ENCODE measurements at regions not wholly inside any gene's neighbourhood (a gene's known extent, or its start where the extent isn't known, plus 50 kb on each side); places are given as distances from the start of the nearest gene placed in this dataset.

DNA sequence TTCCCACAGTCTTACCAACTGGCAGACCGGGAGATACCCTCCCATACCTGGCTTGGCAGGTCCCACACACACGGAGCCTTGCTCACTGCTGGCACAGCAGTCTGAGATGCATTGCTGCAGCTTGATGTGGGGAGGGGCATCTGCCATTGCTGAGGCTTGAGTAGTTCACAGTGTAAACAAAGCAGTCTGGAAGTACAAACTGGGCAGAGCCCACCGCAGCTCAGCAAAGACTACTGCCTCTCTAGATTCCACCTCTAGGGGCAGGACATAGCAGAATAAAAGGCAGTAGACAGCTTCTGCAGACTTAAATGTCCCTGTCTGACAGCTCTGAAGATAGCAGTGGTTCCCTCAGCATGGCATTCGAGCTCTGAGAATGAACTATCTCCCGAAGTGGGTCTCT lies 69.6 kb upstream of the RELN start:
- no peak; the same call in 1 of the 2 replicates for ATAC-seq
- Histone ChIP-seq H3K4me2 (ENCODE audit: low read length) (no peak overlapping the region), H3K9me3 (ENCODE audit: low read length) (no peaks in the 10 kb centered on the region), H3K4me1 (ENCODE audit: insufficient read depth, low read length) (no peaks in the 10 kb centered on the region), H3K36me3 (ENCODE audit: low read depth, low read length) (no peaks in the 10 kb centered on the region), H3K9ac (ENCODE audit: low read length) (no peak overlapping the region), H3K79me2 (ENCODE audit: low read length) (no peaks in the 10 kb centered on the region), H2AFZ (ENCODE audit: low read length) (no peak overlapping the region), H3K9me2 (replicated peaks; ENCODE audit: low read length) (no peaks in the 10 kb centered on the region), H3K27ac (ENCODE audit: low read length) (no peak overlapping the region), H3F3A (ENCODE audit: low read length, unreplicated experiment) (no peaks in the 10 kb centered on the region), H3K27me3 (ENCODE audit: low read length) (no peaks in the 10 kb centered on the region), H4K20me1 (ENCODE audit: low read length) (no peaks in the 10 kb centered on the region), H3K4me3 (ENCODE audit: low read length) (no peak overlapping the region)
- POLR2A ChIA-PET (ENCODE audit: unreplicated experiment), result no interaction called here
- intact Hi-C loops (cut with micrococcal nuclease), result no loop called here
- CTCF ChIA-PET, result no interaction called here
- TF ChIP-seq EZH2 (IDR thresholded peaks at IDR 0.05; ENCODE audit: low read length, unreplicated experiment), result no peak
- no peak for TF ChIP-seq EZH2phosphoT487 (IDR thresholded peaks at IDR 0.05; ENCODE audit: borderline replicate concordance, low read length)
- TF ChIP-seq, protein P1, sequence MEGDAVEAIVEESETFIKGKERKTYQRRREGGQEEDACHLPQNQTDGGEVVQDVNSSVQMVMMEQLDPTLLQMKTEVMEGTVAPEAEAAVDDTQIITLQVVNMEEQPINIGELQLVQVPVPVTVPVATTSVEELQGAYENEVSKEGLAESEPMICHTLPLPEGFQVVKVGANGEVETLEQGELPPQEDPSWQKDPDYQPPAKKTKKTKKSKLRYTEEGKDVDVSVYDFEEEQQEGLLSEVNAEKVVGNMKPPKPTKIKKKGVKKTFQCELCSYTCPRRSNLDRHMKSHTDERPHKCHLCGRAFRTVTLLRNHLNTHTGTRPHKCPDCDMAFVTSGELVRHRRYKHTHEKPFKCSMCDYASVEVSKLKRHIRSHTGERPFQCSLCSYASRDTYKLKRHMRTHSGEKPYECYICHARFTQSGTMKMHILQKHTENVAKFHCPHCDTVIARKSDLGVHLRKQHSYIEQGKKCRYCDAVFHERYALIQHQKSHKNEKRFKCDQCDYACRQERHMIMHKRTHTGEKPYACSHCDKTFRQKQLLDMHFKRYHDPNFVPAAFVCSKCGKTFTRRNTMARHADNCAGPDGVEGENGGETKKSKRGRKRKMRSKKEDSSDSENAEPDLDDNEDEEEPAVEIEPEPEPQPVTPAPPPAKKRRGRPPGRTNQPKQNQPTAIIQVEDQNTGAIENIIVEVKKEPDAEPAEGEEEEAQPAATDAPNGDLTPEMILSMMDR (conservative IDR thresholded peaks at IDR 0.05; ENCODE audit: low read depth, low read length), result no peak
- no peak for DNase-seq
- no TSS peak for BruUV-seq (replicated peaks)

DNA sequence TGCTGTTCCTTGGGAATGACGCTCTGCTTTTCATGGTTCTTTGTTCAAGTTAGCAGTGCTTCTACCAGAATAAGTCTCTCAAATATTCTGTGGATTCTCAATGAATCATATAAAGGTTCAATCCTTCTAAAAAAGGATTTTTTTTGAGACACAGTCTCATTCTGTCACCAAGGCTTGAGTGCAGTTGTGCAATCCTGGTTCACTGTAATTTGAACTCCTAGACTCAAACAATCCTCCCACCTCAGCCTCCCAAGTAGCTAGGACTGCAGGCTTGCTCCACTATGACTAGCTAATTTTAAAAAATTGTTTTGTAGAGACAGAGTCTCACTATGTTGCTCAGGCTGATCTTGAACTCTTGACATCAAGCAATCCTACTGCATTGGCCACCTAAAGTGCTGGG lies 64.9 kb upstream of the RELN start:
- DNase-seq (no peak), ATAC-seq (no peak)
- H3K4me3 ChIP-seq (ENCODE audit: low read length), result no peak overlapping the region
- POLR2A ChIA-PET (ENCODE audit: unreplicated experiment), result no interaction called here
- no peak overlapping the region for H3K9ac ChIP-seq (ENCODE audit: low read length)
- H3K27ac ChIP-seq (ENCODE audit: low read length), result no peak overlapping the region
- no peaks in the 10 kb centered on the region for H3K27me3 ChIP-seq (ENCODE audit: low read length)
- no peaks in the 10 kb centered on the region for H3K4me1 ChIP-seq (ENCODE audit: insufficient read depth, low read length)
- BruUV-seq (replicated peaks), result no TSS peak
- H3K4me2 ChIP-seq (ENCODE audit: low read length), result no peak overlapping the region
- no peaks in the 10 kb centered on the region for H3F3A ChIP-seq (ENCODE audit: low read length, unreplicated experiment)
- intact Hi-C loops (cut with micrococcal nuclease), result no loop called here
- H4K20me1 ChIP-seq (ENCODE audit: low read length), result no peaks in the 10 kb centered on the region
- no peaks in the 10 kb centered on the region for H3K9me2 ChIP-seq (replicated peaks; ENCODE audit: low read length)
- no peaks in the 10 kb centered on the region for H3K79me2 ChIP-seq (ENCODE audit: low read length)
- CTCF ChIA-PET, result no interaction called here
- no peak overlapping the region for H2AFZ ChIP-seq (ENCODE audit: low read length)
- H3K9me3 ChIP-seq (ENCODE audit: low read length), result no peaks in the 10 kb centered on the region
- H3K36me3 ChIP-seq (ENCODE audit: low read depth, low read length), result no peaks in the 10 kb centered on the region
- TF ChIP-seq, protein P1 (conservative IDR thresholded peaks at IDR 0.05; ENCODE audit: low read depth, low read length), result no peak
- TF ChIP-seq EZH2phosphoT487 (IDR thresholded peaks at IDR 0.05; ENCODE audit: borderline replicate concordance, low read length) (no peak), EZH2 (IDR thresholded peaks at IDR 0.05; ENCODE audit: low read length, unreplicated experiment) (no peak)

DNA sequence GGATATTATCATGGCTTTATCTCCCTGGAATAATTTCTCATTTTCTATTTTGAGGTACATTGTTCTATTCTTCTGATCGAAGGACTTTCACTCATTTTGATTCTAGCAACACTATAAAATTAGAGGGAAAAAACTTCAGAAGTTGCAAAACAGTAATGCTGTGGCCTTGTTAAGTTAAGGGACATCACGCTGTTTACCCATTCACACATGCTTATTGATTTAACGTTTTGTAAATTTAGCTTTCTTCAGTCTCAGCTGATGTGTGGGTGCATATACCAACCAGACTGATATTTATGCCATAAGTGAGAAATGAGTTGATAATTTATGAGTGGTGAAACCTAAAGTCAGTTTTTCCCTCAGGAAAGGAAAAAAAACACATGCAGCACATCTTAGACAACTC lies 63.5 kb upstream of the RELN start:
- no peak overlapping the region for H3K4me3 ChIP-seq (ENCODE audit: low read length)
- H3K27me3 ChIP-seq (ENCODE audit: low read length), result no peaks in the 10 kb centered on the region
- no peaks in the 10 kb centered on the region for H3K9me2 ChIP-seq (replicated peaks; ENCODE audit: low read length)
- H4K20me1 ChIP-seq (ENCODE audit: low read length), result no peaks in the 10 kb centered on the region
- BruUV-seq (replicated peaks), result no TSS peak
- H3K27ac ChIP-seq (ENCODE audit: low read length), result no peak overlapping the region
- intact Hi-C loops (cut with micrococcal nuclease), result no loop called here
- H3K9ac ChIP-seq (ENCODE audit: low read length), result no peak overlapping the region
- no peaks in the 10 kb centered on the region for H3K4me1 ChIP-seq (ENCODE audit: insufficient read depth, low read length)
- no peaks in the 10 kb centered on the region for H3K9me3 ChIP-seq (ENCODE audit: low read length)
- POLR2A ChIA-PET (ENCODE audit: unreplicated experiment), result no interaction called here
- CTCF ChIA-PET, result no interaction called here
- ATAC-seq, result no peak
- TF ChIP-seq EZH2 (IDR thresholded peaks at IDR 0.05; ENCODE audit: low read length, unreplicated experiment) (no peak), EZH2phosphoT487 (IDR thresholded peaks at IDR 0.05; ENCODE audit: borderline replicate concordance, low read length) (no peak)
- TF ChIP-seq, protein P1 (conservative IDR thresholded peaks at IDR 0.05; ENCODE audit: low read depth, low read length), result no peak
- no peak for DNase-seq
- no peaks in the 10 kb centered on the region for H3K79me2 ChIP-seq (ENCODE audit: low read length)
- H3K36me3 ChIP-seq (ENCODE audit: low read depth, low read length), result no peaks in the 10 kb centered on the region
- H3K4me2 ChIP-seq (ENCODE audit: low read length), result no peak overlapping the region
- H2AFZ ChIP-seq (ENCODE audit: low read length), result no peak overlapping the region
- H3F3A ChIP-seq (ENCODE audit: low read length, unreplicated experiment), result no peaks in the 10 kb centered on the region
